22Rv1 (cell line): ENCODE measurements at regions not wholly inside any gene's neighbourhood (a gene's known extent, or its start where the extent isn't known, plus 50 kb on each side); places are given as distances from the start of the nearest gene placed in this dataset.

ENCODE experiments used
- CTCF ChIP-seq: fragments of 450-650 bp; IDR thresholded peaks from 2 replicates; pipeline ENCODE4 v1.5.1; 2017; ENCODE audit warnings: mild to moderate bottlenecking
- ZFX ChIP-seq: fragments of 450-650 bp; IDR thresholded peaks from 2 replicates; pipeline ENCODE4 v1.6.1; 2017; ENCODE audit warnings: antibody characterized with exemption, borderline replicate concordance

GRCh38 chr19:29083863-29084262 lies 129.1 kb downstream of the UQCRFS1 start:
- TF ChIP-seq CTCF (no peak), ZFX (no peak)
